GM18508 (cell line): ENCODE measurements at regions not wholly inside any gene's neighbourhood (a gene's known extent, or its start where the extent isn't known, plus 50 kb on each side); places are given as distances from the start of the nearest gene placed in this dataset.

Source experiments
- ATAC-seq: cut with Tn5 transposase; IDR thresholded peaks from one replicate; pipeline ENCODE4 v1.9.1; 2021; ENCODE audit warnings: moderate number of reproducible peaks; ENCODE audit not compliant: insufficient read depth, unreplicated experiment

GRCh38 chr6:56865081-56865875, 89.6 kb upstream of the BEND6 start:
- ATAC-seq, result no peak

GRCh38 chr6:56864171-56864616, 90.7 kb upstream of the BEND6 start:
- ATAC-seq, result no peak

GRCh38 chr6:56863366-56863765, 91.5 kb upstream of the BEND6 start:
- ATAC-seq, result no peak

GRCh38 chr6:56862415-56863175, 92.3 kb upstream of the BEND6 start:
- no peak for ATAC-seq

- no peak for ATAC-seq
These were observed 94.4 kb upstream of the BEND6 start for GRCh38 chr6:56860475-56860874.

GRCh38 chr6:56856036-56856580, 98.8 kb upstream of the BEND6 start:
- ATAC-seq, result no peak

- no peak for ATAC-seq
These were observed 100.8 kb upstream of the BEND6 start for GRCh38 chr6:56854086-56854485.

- no peak for ATAC-seq
These were observed 101.4 kb upstream of the BEND6 start for GRCh38 chr6:56853541-56853940.

- ATAC-seq, result peak; percentile 3
These were observed 102.5 kb upstream of the BEND6 start for GRCh38 chr6:56852260-56853010.

GRCh38 chr6:56851541-56852259, 103.2 kb upstream of the BEND6 start:
- ATAC-seq, result peak; percentile 94

GRCh38 chr6:56851074-56851473, 103.8 kb upstream of the BEND6 start:
- no peak for ATAC-seq

- no peak for ATAC-seq
These were observed 104.3 kb upstream of the BEND6 start for GRCh38 chr6:56850626-56851025.

GRCh38 chr6:56849896-56850295, 105.0 kb upstream of the BEND6 start:
- ATAC-seq, result no peak

- no peak for ATAC-seq
These were observed 106.8 kb upstream of the BEND6 start for GRCh38 chr6:56848105-56848504.

GRCh38 chr6:56845032-56845431, 109.9 kb upstream of the BEND6 start:
- no peak for ATAC-seq

GRCh38 chr6:56843476-56844349, 111.2 kb upstream of the BEND6 start:
- peak; percentile 47 for ATAC-seq

GRCh38 chr6:56842686-56843475, 112.0 kb upstream of the BEND6 start:
- no peak for ATAC-seq

- ATAC-seq, result no peak
These were observed 113.2 kb upstream of the BEND6 start for GRCh38 chr6:56841751-56842150.
